SK-N-SH (cell line): ENCODE measurements at regions not wholly inside any gene's neighbourhood (a gene's known extent, or its start where the extent isn't known, plus 50 kb on each side); places are given as distances from the start of the nearest gene placed in this dataset.

Source experiments
- EP300 ChIP-seq, 2 experiments: IDR thresholded peaks; 2 replicates each; pipeline versions ENCODE4 v1.4.0 to v1.6.1; 2012; ENCODE audit warnings: borderline replicate concordance in 1 of 2, low read depth in 1 of 2, low read length in 1 of 2
- FOSL2 ChIP-seq: IDR thresholded peaks from 2 replicates; pipeline ENCODE4 v1.4.0; 2012; ENCODE audit warnings: low read depth, mild to moderate bottlenecking, moderate library complexity, borderline replicate concordance
- FOXM1 ChIP-seq: IDR thresholded peaks from 2 replicates; pipeline ENCODE4 v1.4.0; 2012; ENCODE audit warnings: low read depth, mild to moderate bottlenecking
- NFIC ChIP-seq: IDR thresholded peaks from 2 replicates; pipeline ENCODE4 v1.4.0; 2012; ENCODE audit warnings: borderline replicate concordance
- POLR2AphosphoS5 ChIP-seq: IDR thresholded peaks from 2 replicates; pipeline ENCODE4 v1.6.1; 2012; ENCODE audit warnings: low read depth, low read length
- RAD21 ChIP-seq: IDR thresholded peaks from 2 replicates; pipeline ENCODE4 v1.6.1; 2012; ENCODE audit warnings: mild to moderate bottlenecking, low read length
- SMC3 ChIP-seq: IDR thresholded peaks from 2 replicates; pipeline ENCODE4 v1.6.1; 2012; ENCODE audit warnings: low read depth, low read length, improper control_type of control experiment
- TAF1 ChIP-seq: IDR thresholded peaks from 2 replicates; pipeline ENCODE4 v1.6.1; 2012; ENCODE audit warnings: low read depth, mild to moderate bottlenecking, low read length, moderate library complexity, borderline replicate concordance
- TCF12 ChIP-seq: IDR thresholded peaks from 2 replicates; pipeline ENCODE4 v1.4.0; 2012
- TF ChIP-seq, protein P1 (sequence below): fragments of 200-600 bp; sonication (generic); IDR thresholded peaks from 2 replicates; pipeline ENCODE4 v1.6.1; 2017; ENCODE audit warnings: antibody characterized with exemption, mild to moderate bottlenecking, moderate library complexity
- TF ChIP-seq, protein P2 (sequence below): IDR thresholded peaks from 2 replicates; pipeline ENCODE4 v1.6.1; 2012; ENCODE audit warnings: mild to moderate bottlenecking, low read depth, low read length, moderate library complexity
- TF ChIP-seq, protein P3 (sequence below): IDR thresholded peaks from 2 replicates; pipeline ENCODE4 v1.4.0; 2012; ENCODE audit warnings: low read depth

DNA sequence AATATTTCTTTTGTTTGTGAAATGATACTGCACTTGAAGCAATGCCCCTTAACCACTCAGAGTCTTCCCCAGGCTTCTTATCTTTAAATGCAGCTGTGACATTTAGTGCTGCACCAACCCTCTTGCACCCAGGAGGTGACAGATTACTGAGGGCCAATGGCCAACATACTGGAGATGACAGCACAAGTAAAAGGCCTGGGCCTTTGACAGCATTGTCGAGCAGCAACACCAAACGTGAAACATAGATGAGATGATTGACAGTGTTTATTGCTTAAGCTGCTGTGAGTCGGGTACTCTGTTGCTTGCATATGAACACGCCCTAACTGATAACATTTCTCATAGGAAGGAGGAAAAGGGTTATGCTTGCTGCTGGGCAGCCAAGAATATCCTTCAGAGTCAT, 80.3 kb downstream of the THNSL2 start:
- TF ChIP-seq TAF1 (no peak), POLR2AphosphoS5 (no peak), RAD21 (no peak), NFIC (no peak), FOSL2 (no peak), FOXM1 (no peak), SMC3 (no peak), EP300 (IDR thresholded peaks at IDR 0.05; ENCODE audit: borderline replicate concordance in 1 of 2, low read depth in 1 of 2, low read length in 1 of 2) (no peak), TCF12 (no peak)
- TF ChIP-seq, protein P1, sequence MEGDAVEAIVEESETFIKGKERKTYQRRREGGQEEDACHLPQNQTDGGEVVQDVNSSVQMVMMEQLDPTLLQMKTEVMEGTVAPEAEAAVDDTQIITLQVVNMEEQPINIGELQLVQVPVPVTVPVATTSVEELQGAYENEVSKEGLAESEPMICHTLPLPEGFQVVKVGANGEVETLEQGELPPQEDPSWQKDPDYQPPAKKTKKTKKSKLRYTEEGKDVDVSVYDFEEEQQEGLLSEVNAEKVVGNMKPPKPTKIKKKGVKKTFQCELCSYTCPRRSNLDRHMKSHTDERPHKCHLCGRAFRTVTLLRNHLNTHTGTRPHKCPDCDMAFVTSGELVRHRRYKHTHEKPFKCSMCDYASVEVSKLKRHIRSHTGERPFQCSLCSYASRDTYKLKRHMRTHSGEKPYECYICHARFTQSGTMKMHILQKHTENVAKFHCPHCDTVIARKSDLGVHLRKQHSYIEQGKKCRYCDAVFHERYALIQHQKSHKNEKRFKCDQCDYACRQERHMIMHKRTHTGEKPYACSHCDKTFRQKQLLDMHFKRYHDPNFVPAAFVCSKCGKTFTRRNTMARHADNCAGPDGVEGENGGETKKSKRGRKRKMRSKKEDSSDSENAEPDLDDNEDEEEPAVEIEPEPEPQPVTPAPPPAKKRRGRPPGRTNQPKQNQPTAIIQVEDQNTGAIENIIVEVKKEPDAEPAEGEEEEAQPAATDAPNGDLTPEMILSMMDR: no peak
- TF ChIP-seq, protein P2, sequence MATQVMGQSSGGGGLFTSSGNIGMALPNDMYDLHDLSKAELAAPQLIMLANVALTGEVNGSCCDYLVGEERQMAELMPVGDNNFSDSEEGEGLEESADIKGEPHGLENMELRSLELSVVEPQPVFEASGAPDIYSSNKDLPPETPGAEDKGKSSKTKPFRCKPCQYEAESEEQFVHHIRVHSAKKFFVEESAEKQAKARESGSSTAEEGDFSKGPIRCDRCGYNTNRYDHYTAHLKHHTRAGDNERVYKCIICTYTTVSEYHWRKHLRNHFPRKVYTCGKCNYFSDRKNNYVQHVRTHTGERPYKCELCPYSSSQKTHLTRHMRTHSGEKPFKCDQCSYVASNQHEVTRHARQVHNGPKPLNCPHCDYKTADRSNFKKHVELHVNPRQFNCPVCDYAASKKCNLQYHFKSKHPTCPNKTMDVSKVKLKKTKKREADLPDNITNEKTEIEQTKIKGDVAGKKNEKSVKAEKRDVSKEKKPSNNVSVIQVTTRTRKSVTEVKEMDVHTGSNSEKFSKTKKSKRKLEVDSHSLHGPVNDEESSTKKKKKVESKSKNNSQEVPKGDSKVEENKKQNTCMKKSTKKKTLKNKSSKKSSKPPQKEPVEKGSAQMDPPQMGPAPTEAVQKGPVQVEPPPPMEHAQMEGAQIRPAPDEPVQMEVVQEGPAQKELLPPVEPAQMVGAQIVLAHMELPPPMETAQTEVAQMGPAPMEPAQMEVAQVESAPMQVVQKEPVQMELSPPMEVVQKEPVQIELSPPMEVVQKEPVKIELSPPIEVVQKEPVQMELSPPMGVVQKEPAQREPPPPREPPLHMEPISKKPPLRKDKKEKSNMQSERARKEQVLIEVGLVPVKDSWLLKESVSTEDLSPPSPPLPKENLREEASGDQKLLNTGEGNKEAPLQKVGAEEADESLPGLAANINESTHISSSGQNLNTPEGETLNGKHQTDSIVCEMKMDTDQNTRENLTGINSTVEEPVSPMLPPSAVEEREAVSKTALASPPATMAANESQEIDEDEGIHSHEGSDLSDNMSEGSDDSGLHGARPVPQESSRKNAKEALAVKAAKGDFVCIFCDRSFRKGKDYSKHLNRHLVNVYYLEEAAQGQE: no peak
- TF ChIP-seq, protein P3, sequence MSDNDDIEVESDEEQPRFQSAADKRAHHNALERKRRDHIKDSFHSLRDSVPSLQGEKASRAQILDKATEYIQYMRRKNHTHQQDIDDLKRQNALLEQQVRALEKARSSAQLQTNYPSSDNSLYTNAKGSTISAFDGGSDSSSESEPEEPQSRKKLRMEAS: no peak
